Activated T-helper 1 cell treated with anti-CD3 and anti-CD28 coated beads, Interleukin-12 subunit alpha, Interleukin-12 subunit beta, Interleukin-2, Interleukin-4 antibody, amounts not matched to agents 30 ng/mL and 10 ng/mL and 1 ng/mL, durations not matched to agents 14 hours and 24 hours and 36 hours (primary cell): ENCODE measurements at regions not wholly inside any gene's neighbourhood (a gene's known extent, or its start where the extent isn't known, plus 50 kb on each side); places are given as distances from the start of the nearest gene placed in this dataset.

Experiments used
- DNase-seq: peaks from one replicate; pipeline ENCODE4 v3.0.0; 2021; ENCODE audit warnings: low spot score
- H3K27ac Mint-ChIP-seq: one replicate; pipeline ENCODE4 v1.8.0; 2021; ENCODE audit warnings: mild to moderate bottlenecking, mixed read lengths
- H3K27me3 Mint-ChIP-seq: one replicate; pipeline ENCODE4 v1.8.0; 2022; ENCODE audit warnings: mild to moderate bottlenecking, moderate library complexity, mixed read lengths; ENCODE audit not compliant: insufficient read depth
- H3K36me3 Mint-ChIP-seq: one replicate; pipeline ENCODE4 v1.8.0; 2021; ENCODE audit warnings: low read depth, mixed read lengths
- H3K4me1 Mint-ChIP-seq: one replicate; pipeline ENCODE4 v1.8.0; 2021; ENCODE audit warnings: low read depth, mixed read lengths
- H3K4me3 Mint-ChIP-seq: one replicate; pipeline ENCODE4 v1.8.0; 2021; ENCODE audit warnings: mild to moderate bottlenecking, moderate library complexity, mixed read lengths
- H3K9me3 Mint-ChIP-seq: one replicate; pipeline ENCODE4 v1.8.0; 2021; ENCODE audit warnings: mixed read lengths
- intact Hi-C: fragments of 100-400 bp; cut with micrococcal nuclease; formaldehyde crosslinking; loops from one replicate; pipeline ENCODE4 v1.15.1; 2024

GRCh38 chr9:129385211-129385934, 207.3 kb upstream of the IER5L start:
- no peaks in the 10 kb centered on the region for H3K4me1 Mint-ChIP-seq
- intact Hi-C loops, result no loop called here
- H3K9me3 Mint-ChIP-seq, result no peaks in the 10 kb centered on the region
- peak overlapping the region; percentile 5 for H3K4me3 Mint-ChIP-seq
- H3K27me3 Mint-ChIP-seq, result peaks cover 7% of the 10 kb centered on the region
- DNase-seq, result no peak
- peak overlapping the region; percentile 13 for H3K27ac Mint-ChIP-seq
- no peaks in the 10 kb centered on the region for H3K36me3 Mint-ChIP-seq

GRCh38 chr9:129384491-129385210, 206.6 kb upstream of the IER5L start:
- intact Hi-C loops, result no loop called here
- no peaks in the 10 kb centered on the region for H3K4me1 Mint-ChIP-seq
- no peak overlapping the region for H3K27ac Mint-ChIP-seq
- H3K9me3 Mint-ChIP-seq, result no peaks in the 10 kb centered on the region
- H3K27me3 Mint-ChIP-seq, result peaks cover 10% of the 10 kb centered on the region
- no peaks in the 10 kb centered on the region for H3K36me3 Mint-ChIP-seq
- DNase-seq, result no peak
- peak overlapping the region; percentile 47 for H3K4me3 Mint-ChIP-seq

- H3K4me3 Mint-ChIP-seq, result peak overlapping the region; percentile 47
- no peaks in the 10 kb centered on the region for H3K36me3 Mint-ChIP-seq
- H3K9me3 Mint-ChIP-seq, result no peaks in the 10 kb centered on the region
- DNase-seq, result peak; percentile 55
- H3K4me1 Mint-ChIP-seq, result no peaks in the 10 kb centered on the region
- H3K27ac Mint-ChIP-seq, result no peak overlapping the region
- intact Hi-C loops, result loop anchor here (1.0 kb wide), 1 partner anchor 29 kb away; no protein-coding TSS in a partner anchor
- peaks cover 11% of the 10 kb centered on the region for H3K27me3 Mint-ChIP-seq
Measured at GRCh38 chr9:129383561-129384490, 205.8 kb upstream of the IER5L start.

GRCh38 chr9:129383019-129383560, 205.0 kb upstream of the IER5L start:
- DNase-seq, result no peak
- H3K9me3 Mint-ChIP-seq, result no peaks in the 10 kb centered on the region
- H3K27me3 Mint-ChIP-seq, result peaks cover 15% of the 10 kb centered on the region
- H3K4me1 Mint-ChIP-seq, result no peaks in the 10 kb centered on the region
- H3K4me3 Mint-ChIP-seq, result peak overlapping the region; percentile 53
- intact Hi-C loops, result loop anchor here (1.0 kb wide), 1 partner anchor 30 kb away; no protein-coding TSS in a partner anchor
- no peak overlapping the region for H3K27ac Mint-ChIP-seq
- H3K36me3 Mint-ChIP-seq, result no peaks in the 10 kb centered on the region

- no peak for DNase-seq
- H3K27ac Mint-ChIP-seq, result no peak overlapping the region
- H3K27me3 Mint-ChIP-seq, result peaks cover 16% of the 10 kb centered on the region
- H3K36me3 Mint-ChIP-seq, result no peaks in the 10 kb centered on the region
- intact Hi-C loops, result loop anchor here (1.0 kb wide), 1 partner anchor 31 kb away; no protein-coding TSS in a partner anchor
- H3K9me3 Mint-ChIP-seq, result no peaks in the 10 kb centered on the region
- H3K4me1 Mint-ChIP-seq, result no peaks in the 10 kb centered on the region
- peak overlapping the region; percentile 53 for H3K4me3 Mint-ChIP-seq
Measured at GRCh38 chr9:129382281-129383018, 204.4 kb upstream of the IER5L start.

GRCh38 chr9:129381481-129381957, 203.5 kb upstream of the IER5L start:
- Mint-ChIP-seq H3K27me3 (peaks cover 16% of the 10 kb centered on the region), H3K4me3 (no peak overlapping the region), H3K36me3 (no peaks in the 10 kb centered on the region), H3K4me1 (no peaks in the 10 kb centered on the region), H3K9me3 (no peaks in the 10 kb centered on the region), H3K27ac (no peak overlapping the region)
- intact Hi-C loops, result no loop called here
- no peak for DNase-seq

GRCh38 chr9:129380961-129381401, 202.9 kb upstream of the IER5L start:
- H3K27me3 Mint-ChIP-seq, result peaks cover 20% of the 10 kb centered on the region
- H3K9me3 Mint-ChIP-seq, result no peaks in the 10 kb centered on the region
- H3K4me1 Mint-ChIP-seq, result no peaks in the 10 kb centered on the region
- H3K27ac Mint-ChIP-seq, result no peak overlapping the region
- no peaks in the 10 kb centered on the region for H3K36me3 Mint-ChIP-seq
- no peak overlapping the region for H3K4me3 Mint-ChIP-seq
- no peak for DNase-seq
- intact Hi-C loops, result no loop called here

GRCh38 chr9:129379886-129380285, 201.8 kb upstream of the IER5L start:
- H3K4me3 Mint-ChIP-seq, result no peak overlapping the region
- no peaks in the 10 kb centered on the region for H3K36me3 Mint-ChIP-seq
- H3K9me3 Mint-ChIP-seq, result no peaks in the 10 kb centered on the region
- no peak for DNase-seq
- H3K27me3 Mint-ChIP-seq, result peaks cover 26% of the 10 kb centered on the region
- intact Hi-C loops, result no loop called here
- no peaks in the 10 kb centered on the region for H3K4me1 Mint-ChIP-seq
- no peak overlapping the region for H3K27ac Mint-ChIP-seq

GRCh38 chr9:129379181-129379836, 201.2 kb upstream of the IER5L start:
- H3K4me1 Mint-ChIP-seq, result no peaks in the 10 kb centered on the region
- DNase-seq, result no peak
- H3K27me3 Mint-ChIP-seq, result peaks cover 26% of the 10 kb centered on the region
- intact Hi-C loops, result no loop called here
- no peaks in the 10 kb centered on the region for H3K9me3 Mint-ChIP-seq
- no peaks in the 10 kb centered on the region for H3K36me3 Mint-ChIP-seq
- no peak overlapping the region for H3K4me3 Mint-ChIP-seq
- no peak overlapping the region for H3K27ac Mint-ChIP-seq

- intact Hi-C loops, result no loop called here
Measured at GRCh38 chr9:129377931-129378661, 200.0 kb upstream of the IER5L start.

GRCh38 chr9:129377181-129377580, 199.1 kb upstream of the IER5L start:
- no peaks in the 10 kb centered on the region for H3K36me3 Mint-ChIP-seq
- H3K9me3 Mint-ChIP-seq, result no peaks in the 10 kb centered on the region
- H3K27me3 Mint-ChIP-seq, result peaks cover 26% of the 10 kb centered on the region
- H3K27ac Mint-ChIP-seq, result no peak overlapping the region
- H3K4me1 Mint-ChIP-seq, result no peaks in the 10 kb centered on the region
- intact Hi-C loops, result no loop called here
- no peak overlapping the region for H3K4me3 Mint-ChIP-seq
- DNase-seq, result no peak

More at GRCh38 chr9:129377931-129378661, 200.0 kb upstream of the IER5L start:
- DNase-seq, result no peak
- H3K9me3 Mint-ChIP-seq, result no peaks in the 10 kb centered on the region
- no peaks in the 10 kb centered on the region for H3K4me1 Mint-ChIP-seq
- no peak overlapping the region for H3K27ac Mint-ChIP-seq
- H3K27me3 Mint-ChIP-seq, result peaks cover 26% of the 10 kb centered on the region
- no peaks in the 10 kb centered on the region for H3K36me3 Mint-ChIP-seq
- no peak overlapping the region for H3K4me3 Mint-ChIP-seq
